ENCODE measurements at regions not wholly inside any gene's neighbourhood (a gene's known extent, or its start where the extent isn't known, plus 50 kb on each side); places are given as distances from the start of the nearest gene placed in this dataset.

- ATAC-seq = no peak
- TF ChIP-seq CSRNP3 (CRISPR knock-in tag; IDR thresholded peaks at IDR 0.05) (no peak), OSR1 (CRISPR knock-in tag; IDR thresholded peaks at IDR 0.05) (no peak), TCF4 (CRISPR knock-in tag; IDR thresholded peaks at IDR 0.05; ENCODE audit: borderline replicate concordance) (no peak), BACH2 (CRISPR knock-in tag; IDR thresholded peaks at IDR 0.05; ENCODE audit: borderline replicate concordance) (no peak), ZNF565 (CRISPR knock-in tag; conservative IDR thresholded peaks at IDR 0.05; ENCODE audit: low read depth) (no peak), ZFP30 (CRISPR knock-in tag; IDR thresholded peaks at IDR 0.05) (no peak), CREB5 (CRISPR knock-in tag; IDR thresholded peaks at IDR 0.05; ENCODE audit: low read depth) (no peak), ARNTL (CRISPR knock-in tag; IDR thresholded peaks at IDR 0.05; ENCODE audit: borderline replicate concordance, low read depth) (no peak), CSDC2 (CRISPR knock-in tag; IDR thresholded peaks at IDR 0.05) (no peak), TSHZ2 (CRISPR knock-in tag; IDR thresholded peaks at IDR 0.05) (no peak), GLIS3 (CRISPR knock-in tag; IDR thresholded peaks at IDR 0.05) (no peak), POU6F1 (CRISPR knock-in tag; IDR thresholded peaks at IDR 0.05; ENCODE audit: borderline replicate concordance, low read depth) (no peak), ESRRG (CRISPR knock-in tag; IDR thresholded peaks at IDR 0.05) (no peak), ZFP3 (CRISPR knock-in tag; IDR thresholded peaks at IDR 0.05) (no peak), PPARA (CRISPR knock-in tag; IDR thresholded peaks at IDR 0.05; ENCODE audit: borderline replicate concordance) (no peak)
These were observed 189.9 kb upstream of the TWIST2 start for GRCh38 chr2:238658054-238658407.

- TF ChIP-seq ZC3H10 (CRISPR knock-in tag; IDR thresholded peaks at IDR 0.05) = no peak
- TF ChIP-seq ZFP3 (CRISPR knock-in tag; IDR thresholded peaks at IDR 0.05) = no peak
- no peak for TF ChIP-seq RARB (CRISPR knock-in tag; IDR thresholded peaks at IDR 0.05)
- no peak for TF ChIP-seq TCF4 (CRISPR knock-in tag; IDR thresholded peaks at IDR 0.05; ENCODE audit: borderline replicate concordance)
- no peak for TF ChIP-seq ISL1 (CRISPR knock-in tag; IDR thresholded peaks at IDR 0.05)
- TF ChIP-seq ARNTL (CRISPR knock-in tag; IDR thresholded peaks at IDR 0.05; ENCODE audit: borderline replicate concordance, low read depth) = no peak
- no peak for TF ChIP-seq POU6F1 (CRISPR knock-in tag; IDR thresholded peaks at IDR 0.05; ENCODE audit: borderline replicate concordance, low read depth)
- TF ChIP-seq GLIS3 (CRISPR knock-in tag; IDR thresholded peaks at IDR 0.05) = no peak
- TF ChIP-seq ZNF565 (CRISPR knock-in tag; conservative IDR thresholded peaks at IDR 0.05; ENCODE audit: low read depth) = no peak
- TF ChIP-seq PATZ1 (CRISPR knock-in tag; IDR thresholded peaks at IDR 0.05; ENCODE audit: borderline replicate concordance) = no peak
- TF ChIP-seq ESRRG (CRISPR knock-in tag; IDR thresholded peaks at IDR 0.05) = no peak
- no peak for TF ChIP-seq CSRNP3 (CRISPR knock-in tag; IDR thresholded peaks at IDR 0.05)
- no peak for TF ChIP-seq TSHZ2 (CRISPR knock-in tag; IDR thresholded peaks at IDR 0.05)
- TF ChIP-seq ZNF8 (CRISPR knock-in tag; IDR thresholded peaks at IDR 0.05) = no peak
- no peak for TF ChIP-seq BACH2 (CRISPR knock-in tag; IDR thresholded peaks at IDR 0.05; ENCODE audit: borderline replicate concordance)
- no peak for TF ChIP-seq TOX (CRISPR knock-in tag; IDR thresholded peaks at IDR 0.05; ENCODE audit: borderline replicate concordance)
- ATAC-seq = no peak
These were observed 189.1 kb upstream of the TWIST2 start for GRCh38 chr2:238658820-238659219.
